ENCODE measurements at regions not wholly inside any gene's neighbourhood (a gene's known extent, or its start where the extent isn't known, plus 50 kb on each side); places are given as distances from the start of the nearest gene placed in this dataset.

GRCh38 chr7:19247017-19247416 lies 101.8 kb upstream of the FERD3L start:
- no peak overlapping the region for H3K27ac ChIP-seq
- no peak overlapping the region for H3K4me3 ChIP-seq
- peaks cover 0 to 21% of the 10 kb centered on the region in 2 donors for H3K9me3 ChIP-seq
- DNase-seq (no peak), ATAC-seq (no peak)
- H3K4me1 ChIP-seq, result no peaks in the 10 kb centered on the region
- TF ChIP-seq CTCF (IDR thresholded peaks at IDR 0.05), result no peak
- H3K27me3 ChIP-seq, result no peaks in the 10 kb centered on the region
- intact Hi-C loops (cut with DNase I), result no loop called here
- H3K36me3 ChIP-seq, result no peaks in the 10 kb centered on the region

GRCh38 chr7:19242246-19242645 lies 97.0 kb upstream of the FERD3L start:
- Histone ChIP-seq H3K4me1 (no peaks in the 10 kb centered on the region), H3K9me3 (peaks cover 0 to 45% of the 10 kb centered on the region in 2 donors), H3K27me3 (no peaks in the 10 kb centered on the region), H3K4me3 (no peak overlapping the region), H3K27ac (no peak overlapping the region), H3K36me3 (no peaks in the 10 kb centered on the region)
- intact Hi-C loops (cut with DNase I), result no loop called here
- ATAC-seq (no peak), DNase-seq (no peak)
- no peak for TF ChIP-seq CTCF (IDR thresholded peaks at IDR 0.05)

- DNase-seq, result no peak
- H3K4me1 ChIP-seq, result no peaks in the 10 kb centered on the region
- no peaks in the 10 kb centered on the region for H3K36me3 ChIP-seq
- H3K9me3 ChIP-seq, result peaks cover 0 to 43% of the 10 kb centered on the region in 2 donors
- no peaks in the 10 kb centered on the region for H3K27me3 ChIP-seq
- H3K27ac ChIP-seq, result no peak overlapping the region
- TF ChIP-seq CTCF (IDR thresholded peaks at IDR 0.05), result no peak
- intact Hi-C loops (cut with DNase I), result no loop called here
- ATAC-seq, result no peak
- H3K4me3 ChIP-seq, result no peak overlapping the region
Observed at GRCh38 chr7:19239951-19240350, 94.7 kb upstream of the FERD3L start.

GRCh38 chr7:19235680-19236079 lies 90.5 kb upstream of the FERD3L start:
- Histone ChIP-seq H3K27ac (no peak overlapping the region), H3K4me1 (no peaks in the 10 kb centered on the region), H3K36me3 (no peaks in the 10 kb centered on the region), H3K27me3 (no peaks in the 10 kb centered on the region), H3K4me3 (no peak overlapping the region), H3K9me3 (peaks cover 0 to 27% of the 10 kb centered on the region in 2 donors)
- no peak for ATAC-seq
- intact Hi-C loops (cut with DNase I), result no loop called here
- no peak for DNase-seq
- TF ChIP-seq CTCF (IDR thresholded peaks at IDR 0.05), result no peak

- no peak for ATAC-seq
- Histone ChIP-seq H3K27ac (no peak overlapping the region), H3K9me3 (peaks cover 0 to 26% of the 10 kb centered on the region in 2 donors), H3K4me3 (no peak overlapping the region), H3K36me3 (no peaks in the 10 kb centered on the region), H3K4me1 (no peaks in the 10 kb centered on the region), H3K27me3 (no peaks in the 10 kb centered on the region)
- no peak for DNase-seq
- no peak for TF ChIP-seq CTCF (IDR thresholded peaks at IDR 0.05)
- intact Hi-C loops (cut with DNase I), result no loop called here
Observed at GRCh38 chr7:19224951-19225350, 79.7 kb upstream of the FERD3L start.

Data from left lung (tissue), 4 donors.